DND-41 (cell line): ENCODE measurements at regions not wholly inside any gene's neighbourhood (a gene's known extent, or its start where the extent isn't known, plus 50 kb on each side); places are given as distances from the start of the nearest gene placed in this dataset.

Experiments used
- EZH2 ChIP-seq: IDR thresholded peaks from 3 replicates; pipeline ENCODE4 v1.6.1; 2012; ENCODE audit warnings: borderline replicate concordance, low read depth, mild to moderate bottlenecking, moderate library complexity, low read length, inconsistent platforms; ENCODE audit not compliant: severe bottlenecking
- TF ChIP-seq, protein P1 (sequence below): IDR thresholded peaks from 2 replicates; pipeline ENCODE4 v1.5.1; 2012; ENCODE audit warnings: borderline replicate concordance, low read length, moderate library complexity, mild to moderate bottlenecking; ENCODE audit not compliant: poor library complexity, severe bottlenecking; ENCODE audit errors: extremely low read depth

DNA sequence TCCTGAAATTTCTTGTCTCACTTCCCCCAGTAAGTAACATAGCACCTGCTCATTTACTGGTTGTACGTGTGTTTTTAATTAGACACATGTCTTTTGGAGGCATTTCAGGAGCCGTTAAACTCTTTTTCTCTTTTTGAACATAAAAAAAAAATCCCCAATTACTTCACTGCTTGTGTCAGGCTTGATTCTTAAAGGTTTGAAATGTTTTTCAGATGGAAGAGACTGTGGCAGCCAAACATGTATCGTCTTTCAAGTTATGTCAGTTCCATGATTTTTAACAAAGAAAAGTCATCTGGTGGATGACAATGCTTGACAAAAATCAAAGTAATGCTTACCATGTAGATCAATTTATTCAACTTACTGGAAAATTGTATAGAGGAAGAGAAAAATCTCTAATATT, 585.8 kb downstream of the GATA3 start:
- TF ChIP-seq EZH2 = no peak
- TF ChIP-seq, protein P1, sequence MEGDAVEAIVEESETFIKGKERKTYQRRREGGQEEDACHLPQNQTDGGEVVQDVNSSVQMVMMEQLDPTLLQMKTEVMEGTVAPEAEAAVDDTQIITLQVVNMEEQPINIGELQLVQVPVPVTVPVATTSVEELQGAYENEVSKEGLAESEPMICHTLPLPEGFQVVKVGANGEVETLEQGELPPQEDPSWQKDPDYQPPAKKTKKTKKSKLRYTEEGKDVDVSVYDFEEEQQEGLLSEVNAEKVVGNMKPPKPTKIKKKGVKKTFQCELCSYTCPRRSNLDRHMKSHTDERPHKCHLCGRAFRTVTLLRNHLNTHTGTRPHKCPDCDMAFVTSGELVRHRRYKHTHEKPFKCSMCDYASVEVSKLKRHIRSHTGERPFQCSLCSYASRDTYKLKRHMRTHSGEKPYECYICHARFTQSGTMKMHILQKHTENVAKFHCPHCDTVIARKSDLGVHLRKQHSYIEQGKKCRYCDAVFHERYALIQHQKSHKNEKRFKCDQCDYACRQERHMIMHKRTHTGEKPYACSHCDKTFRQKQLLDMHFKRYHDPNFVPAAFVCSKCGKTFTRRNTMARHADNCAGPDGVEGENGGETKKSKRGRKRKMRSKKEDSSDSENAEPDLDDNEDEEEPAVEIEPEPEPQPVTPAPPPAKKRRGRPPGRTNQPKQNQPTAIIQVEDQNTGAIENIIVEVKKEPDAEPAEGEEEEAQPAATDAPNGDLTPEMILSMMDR = no peak
